Liver (tissue), 3 donors: ENCODE measurements at regions not wholly inside any gene's neighbourhood (a gene's known extent, or its start where the extent isn't known, plus 50 kb on each side); places are given as distances from the start of the nearest gene placed in this dataset.

Experiments
- JUND ChIP-seq, 2 donors: IDR thresholded peaks; 2 replicates each; pipeline ENCODE4 v1.6.1; 2016; ENCODE audit warnings: antibody characterized with exemption in 2 of 2
- SP1 ChIP-seq: IDR thresholded peaks from 2 replicates; pipeline ENCODE4 v1.6.1; 2018; ENCODE audit warnings: antibody characterized with exemption, mild to moderate bottlenecking
- ZBTB33 ChIP-seq: IDR thresholded peaks from 2 replicates; pipeline ENCODE4 v1.6.1; 2016; ENCODE audit warnings: antibody characterized with exemption
- TF ChIP-seq, protein P1 (sequence below): fragments of 150-350 bp; IDR thresholded peaks from 2 replicates; pipeline ENCODE4 v1.5.1; 2017; ENCODE audit warnings: improper control_type of control experiment, low read depth, low read length; ENCODE audit not compliant: missing input control
- TF ChIP-seq, protein P2 (sequence below): IDR thresholded peaks from 2 replicates; pipeline ENCODE4 v1.6.1; 2016; ENCODE audit warnings: antibody characterized with exemption, mild to moderate bottlenecking
- donor health status: healthy.
- donor health status: healthy.

DNA sequence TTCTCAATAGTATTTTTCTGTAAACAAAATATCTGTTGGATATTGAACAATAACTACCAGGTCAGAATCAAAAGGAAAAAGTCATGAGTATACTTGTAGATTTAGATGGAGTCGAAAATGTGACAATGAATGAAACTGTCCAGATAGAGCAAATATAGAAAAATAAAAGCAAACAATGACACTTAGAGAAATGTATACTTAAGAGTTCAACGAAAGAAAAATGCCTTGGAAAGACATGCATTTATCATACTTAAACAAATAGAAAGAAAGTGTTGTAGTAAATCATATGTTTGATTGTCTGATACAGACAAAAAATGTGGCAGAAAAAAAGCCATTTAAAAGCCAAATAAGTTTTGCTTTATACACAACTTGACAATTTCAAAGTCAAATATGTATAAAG lies 571.2 kb upstream of the MGAT4C start:
- TF ChIP-seq, protein P1, sequence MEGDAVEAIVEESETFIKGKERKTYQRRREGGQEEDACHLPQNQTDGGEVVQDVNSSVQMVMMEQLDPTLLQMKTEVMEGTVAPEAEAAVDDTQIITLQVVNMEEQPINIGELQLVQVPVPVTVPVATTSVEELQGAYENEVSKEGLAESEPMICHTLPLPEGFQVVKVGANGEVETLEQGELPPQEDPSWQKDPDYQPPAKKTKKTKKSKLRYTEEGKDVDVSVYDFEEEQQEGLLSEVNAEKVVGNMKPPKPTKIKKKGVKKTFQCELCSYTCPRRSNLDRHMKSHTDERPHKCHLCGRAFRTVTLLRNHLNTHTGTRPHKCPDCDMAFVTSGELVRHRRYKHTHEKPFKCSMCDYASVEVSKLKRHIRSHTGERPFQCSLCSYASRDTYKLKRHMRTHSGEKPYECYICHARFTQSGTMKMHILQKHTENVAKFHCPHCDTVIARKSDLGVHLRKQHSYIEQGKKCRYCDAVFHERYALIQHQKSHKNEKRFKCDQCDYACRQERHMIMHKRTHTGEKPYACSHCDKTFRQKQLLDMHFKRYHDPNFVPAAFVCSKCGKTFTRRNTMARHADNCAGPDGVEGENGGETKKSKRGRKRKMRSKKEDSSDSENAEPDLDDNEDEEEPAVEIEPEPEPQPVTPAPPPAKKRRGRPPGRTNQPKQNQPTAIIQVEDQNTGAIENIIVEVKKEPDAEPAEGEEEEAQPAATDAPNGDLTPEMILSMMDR, result no peak
- no peak for TF ChIP-seq JUND (IDR thresholded peaks at IDR 0.05)
- no peak for TF ChIP-seq SP1
- TF ChIP-seq ZBTB33, result no peak
- TF ChIP-seq, protein P2, sequence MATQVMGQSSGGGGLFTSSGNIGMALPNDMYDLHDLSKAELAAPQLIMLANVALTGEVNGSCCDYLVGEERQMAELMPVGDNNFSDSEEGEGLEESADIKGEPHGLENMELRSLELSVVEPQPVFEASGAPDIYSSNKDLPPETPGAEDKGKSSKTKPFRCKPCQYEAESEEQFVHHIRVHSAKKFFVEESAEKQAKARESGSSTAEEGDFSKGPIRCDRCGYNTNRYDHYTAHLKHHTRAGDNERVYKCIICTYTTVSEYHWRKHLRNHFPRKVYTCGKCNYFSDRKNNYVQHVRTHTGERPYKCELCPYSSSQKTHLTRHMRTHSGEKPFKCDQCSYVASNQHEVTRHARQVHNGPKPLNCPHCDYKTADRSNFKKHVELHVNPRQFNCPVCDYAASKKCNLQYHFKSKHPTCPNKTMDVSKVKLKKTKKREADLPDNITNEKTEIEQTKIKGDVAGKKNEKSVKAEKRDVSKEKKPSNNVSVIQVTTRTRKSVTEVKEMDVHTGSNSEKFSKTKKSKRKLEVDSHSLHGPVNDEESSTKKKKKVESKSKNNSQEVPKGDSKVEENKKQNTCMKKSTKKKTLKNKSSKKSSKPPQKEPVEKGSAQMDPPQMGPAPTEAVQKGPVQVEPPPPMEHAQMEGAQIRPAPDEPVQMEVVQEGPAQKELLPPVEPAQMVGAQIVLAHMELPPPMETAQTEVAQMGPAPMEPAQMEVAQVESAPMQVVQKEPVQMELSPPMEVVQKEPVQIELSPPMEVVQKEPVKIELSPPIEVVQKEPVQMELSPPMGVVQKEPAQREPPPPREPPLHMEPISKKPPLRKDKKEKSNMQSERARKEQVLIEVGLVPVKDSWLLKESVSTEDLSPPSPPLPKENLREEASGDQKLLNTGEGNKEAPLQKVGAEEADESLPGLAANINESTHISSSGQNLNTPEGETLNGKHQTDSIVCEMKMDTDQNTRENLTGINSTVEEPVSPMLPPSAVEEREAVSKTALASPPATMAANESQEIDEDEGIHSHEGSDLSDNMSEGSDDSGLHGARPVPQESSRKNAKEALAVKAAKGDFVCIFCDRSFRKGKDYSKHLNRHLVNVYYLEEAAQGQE, result no peak
